ENCODE measurements at regions not wholly inside any gene's neighbourhood (a gene's known extent, or its start where the extent isn't known, plus 50 kb on each side); places are given as distances from the start of the nearest gene placed in this dataset.

- TF ChIP-seq CTCF (IDR thresholded peaks at IDR 0.05) (no peak), SIN3A (IDR thresholded peaks at IDR 0.05; ENCODE audit: borderline replicate concordance, insufficient read depth, low read depth, low read length) (no peak)
These were observed 420.1 kb upstream of the LCORL start for GRCh38 chr4:18441676-18442075.

Data from Panc1 (cell line).